ENCODE measurements at regions not wholly inside any gene's neighbourhood (a gene's known extent, or its start where the extent isn't known, plus 50 kb on each side); places are given as distances from the start of the nearest gene placed in this dataset.
"Not testable (repeated sequence)": the region's sequence is repeated elsewhere in the genome, so short reads cannot be mapped to it uniquely, and the experiment has no call there.

DNA sequence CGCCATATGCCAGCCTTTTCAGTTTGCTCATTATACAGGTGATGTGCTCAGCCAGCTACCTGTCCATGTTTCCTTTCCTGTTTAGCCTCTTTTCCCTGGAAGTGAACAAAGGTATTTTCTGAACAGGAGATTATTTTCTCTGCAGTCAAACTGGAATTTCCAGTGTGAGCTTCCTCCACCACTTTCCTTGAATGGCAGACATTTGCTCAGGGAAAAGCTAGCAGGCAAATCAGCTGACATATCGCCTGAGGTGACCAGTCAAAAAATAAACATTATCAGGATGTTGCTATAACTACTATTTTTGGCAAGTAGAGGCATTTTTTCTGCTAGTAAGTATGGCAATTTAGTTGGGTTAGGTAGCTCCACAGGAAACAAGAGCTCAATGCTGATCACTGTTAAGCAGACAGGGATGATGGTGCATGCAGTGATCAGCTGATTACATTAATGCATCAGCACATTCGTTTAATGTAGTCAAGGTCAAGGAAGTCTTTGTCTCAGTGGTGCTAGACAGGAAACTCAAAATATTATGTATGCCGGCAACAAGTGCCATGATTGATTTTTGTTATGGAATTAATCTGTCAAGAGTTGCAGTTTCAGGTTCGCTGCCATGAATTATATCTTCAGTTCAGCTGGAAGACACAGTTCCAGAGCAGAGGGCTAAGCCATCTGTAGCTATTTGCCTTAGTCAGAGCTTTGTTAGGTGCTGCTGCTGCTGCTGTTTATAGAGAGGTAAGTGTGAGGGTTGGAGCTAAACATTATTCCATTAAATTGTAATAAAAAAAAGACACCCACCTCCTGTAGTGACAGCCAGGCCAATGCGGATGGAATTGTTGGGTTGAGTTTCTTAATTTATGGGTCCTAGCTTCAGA, 179.7 kb upstream of the ST6GALNAC5 start:
- H3K4me3 ChIP-seq (ENCODE audit: low read depth, low read length): no peak overlapping the region
- no peaks in the 10 kb centered on the region for H3K9me3 ChIP-seq
- no peaks in the 10 kb centered on the region for H3K4me1 ChIP-seq
- H3K36me3 ChIP-seq: no peaks in the 10 kb centered on the region
- no peak for DNase-seq
- TF ChIP-seq, protein P1, sequence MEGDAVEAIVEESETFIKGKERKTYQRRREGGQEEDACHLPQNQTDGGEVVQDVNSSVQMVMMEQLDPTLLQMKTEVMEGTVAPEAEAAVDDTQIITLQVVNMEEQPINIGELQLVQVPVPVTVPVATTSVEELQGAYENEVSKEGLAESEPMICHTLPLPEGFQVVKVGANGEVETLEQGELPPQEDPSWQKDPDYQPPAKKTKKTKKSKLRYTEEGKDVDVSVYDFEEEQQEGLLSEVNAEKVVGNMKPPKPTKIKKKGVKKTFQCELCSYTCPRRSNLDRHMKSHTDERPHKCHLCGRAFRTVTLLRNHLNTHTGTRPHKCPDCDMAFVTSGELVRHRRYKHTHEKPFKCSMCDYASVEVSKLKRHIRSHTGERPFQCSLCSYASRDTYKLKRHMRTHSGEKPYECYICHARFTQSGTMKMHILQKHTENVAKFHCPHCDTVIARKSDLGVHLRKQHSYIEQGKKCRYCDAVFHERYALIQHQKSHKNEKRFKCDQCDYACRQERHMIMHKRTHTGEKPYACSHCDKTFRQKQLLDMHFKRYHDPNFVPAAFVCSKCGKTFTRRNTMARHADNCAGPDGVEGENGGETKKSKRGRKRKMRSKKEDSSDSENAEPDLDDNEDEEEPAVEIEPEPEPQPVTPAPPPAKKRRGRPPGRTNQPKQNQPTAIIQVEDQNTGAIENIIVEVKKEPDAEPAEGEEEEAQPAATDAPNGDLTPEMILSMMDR (IDR thresholded peaks at IDR 0.05; ENCODE audit: low read depth, low read length): no peak
- H3K27me3 ChIP-seq: no peaks in the 10 kb centered on the region

DNA sequence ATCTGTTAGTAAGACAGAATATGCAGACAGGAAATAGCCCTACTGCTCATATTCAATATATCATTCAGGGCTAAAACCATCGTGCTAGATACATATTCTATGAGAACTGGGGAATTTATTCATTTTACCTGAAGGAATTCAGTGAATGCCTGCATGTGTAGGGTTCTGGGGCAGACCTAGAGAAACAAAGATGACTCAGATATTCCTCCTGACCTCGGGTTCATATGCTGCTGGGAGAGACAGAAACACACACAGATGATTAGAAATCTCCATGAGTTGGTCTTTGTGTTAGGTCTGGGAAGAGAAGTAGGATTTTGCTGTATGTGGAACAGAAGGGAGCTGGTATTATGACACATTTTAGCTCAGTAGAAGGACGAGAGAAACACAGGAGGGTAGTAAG, 176.5 kb upstream of the ST6GALNAC5 start:
- TF ChIP-seq, protein P1 (IDR thresholded peaks at IDR 0.05; ENCODE audit: low read depth, low read length): no peak
- H3K36me3 ChIP-seq: no peaks in the 10 kb centered on the region
- no peaks in the 10 kb centered on the region; the same call in none of the 2 replicates for H3K4me1 ChIP-seq
- no peak for DNase-seq
- H3K9me3 ChIP-seq: no peaks in the 10 kb centered on the region
- H3K27me3 ChIP-seq: no peaks in the 10 kb centered on the region
- no peak overlapping the region for H3K4me3 ChIP-seq (ENCODE audit: low read depth, low read length)

DNA sequence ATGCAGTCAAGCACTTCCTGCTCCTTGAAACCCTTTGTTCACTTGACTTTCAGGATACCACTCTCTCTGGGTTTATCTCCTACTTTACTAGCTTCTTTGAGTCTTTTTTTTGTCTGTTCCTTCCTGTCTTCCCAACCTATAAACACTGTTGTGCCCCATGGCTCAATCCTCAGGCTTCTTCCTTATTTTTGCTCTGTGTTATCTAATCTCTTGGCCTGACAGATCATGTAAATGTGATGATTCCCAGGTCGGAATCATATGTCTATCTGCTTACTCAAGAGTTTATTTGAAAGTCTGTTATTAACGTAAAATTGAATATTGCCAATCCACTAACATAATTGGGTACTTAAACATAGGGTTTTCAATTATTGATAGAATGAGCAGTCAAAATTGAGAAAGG, 171.7 kb upstream of the ST6GALNAC5 start:
- TF ChIP-seq, protein P1 (IDR thresholded peaks at IDR 0.05; ENCODE audit: low read depth, low read length): no peak
- Histone ChIP-seq H3K4me1 (no peaks in the 10 kb centered on the region; the same call in none of the 2 replicates), H3K27me3 (no peaks in the 10 kb centered on the region), H3K36me3 (no peaks in the 10 kb centered on the region), H3K9me3 (no peaks in the 10 kb centered on the region), H3K4me3 (ENCODE audit: low read depth, low read length) (no peak overlapping the region)
- no peak for DNase-seq

- TF ChIP-seq, protein P1 (IDR thresholded peaks at IDR 0.05; ENCODE audit: low read depth, low read length): no peak
- H3K4me1 ChIP-seq: no peaks in the 10 kb centered on the region; the same call in none of the 2 replicates
- no peaks in the 10 kb centered on the region for H3K36me3 ChIP-seq
Measured at GRCh38 chr1:76697361-76697760, 169.9 kb upstream of the ST6GALNAC5 start.

GRCh38 chr1:76699646-76700045, 167.6 kb upstream of the ST6GALNAC5 start:
- not testable (repeated sequence) for H3K36me3 ChIP-seq; H3K4me1 ChIP-seq; DNase-seq; H3K4me3 ChIP-seq (ENCODE audit: low read depth, low read length); H3K9me3 ChIP-seq; H3K27me3 ChIP-seq

More at GRCh38 chr1:76697361-76697760, 169.9 kb upstream of the ST6GALNAC5 start:
- H3K9me3 ChIP-seq: no peaks in the 10 kb centered on the region
- no peaks in the 10 kb centered on the region for H3K27me3 ChIP-seq
- no peak overlapping the region for H3K4me3 ChIP-seq (ENCODE audit: low read depth, low read length)
- no peak for DNase-seq

GRCh38 chr1:76700200-76700599, 167.1 kb upstream of the ST6GALNAC5 start:
- not testable (repeated sequence) for H3K9me3 ChIP-seq; H3K4me1 ChIP-seq; H3K27me3 ChIP-seq; H3K4me3 ChIP-seq (ENCODE audit: low read depth, low read length); H3K36me3 ChIP-seq; DNase-seq

GRCh38 chr1:76705560-76705959, 161.7 kb upstream of the ST6GALNAC5 start:
- no peaks in the 10 kb centered on the region for H3K4me1 ChIP-seq
- TF ChIP-seq, protein P1 (IDR thresholded peaks at IDR 0.05; ENCODE audit: low read depth, low read length): no peak
- H3K9me3 ChIP-seq: no peaks in the 10 kb centered on the region

More at GRCh38 chr1:76705560-76705959, 161.7 kb upstream of the ST6GALNAC5 start:
- Histone ChIP-seq H3K4me3 (ENCODE audit: low read depth, low read length) (no peak overlapping the region), H3K27me3 (no peaks in the 10 kb centered on the region), H3K36me3 (no peaks in the 10 kb centered on the region)
- no peak for DNase-seq
